CD14-positive monocyte (primary cell): ENCODE measurements at regions not wholly inside any gene's neighbourhood (a gene's known extent, or its start where the extent isn't known, plus 50 kb on each side); places are given as distances from the start of the nearest gene placed in this dataset.

Source experiments
- DNase-seq, 3 donors: peaks; one replicate each; pipeline ENCODE4 v3.0.0-alpha.2; 2011 to 2022
- H2AFZ ChIP-seq: 2 replicates; pipeline ENCODE4 v1.6.0; 2012; ENCODE audit warnings: mild to moderate bottlenecking, low read depth, low read length, inconsistent platforms; ENCODE audit not compliant: insufficient read depth, poor library complexity, severe bottlenecking
- H3K27ac ChIP-seq, 2 donors: 1 replicate in 1 of 2; 2 replicates in 1 of 2; pipeline ENCODE4 v1.5.1; 2012 to 2013; ENCODE audit warnings: low read length in 2 of 2, control low read depth in 1 of 2, inconsistent platforms in 1 of 2, low read depth in 1 of 2, mild to moderate bottlenecking in 1 of 2
- H3K27me3 ChIP-seq, 2 donors: one replicate each; pipeline versions ENCODE4 v1.6.0 to v1.6.1; 2011 to 2013; ENCODE audit warnings: low read length in 2 of 2; ENCODE audit not compliant: control insufficient read depth in 2 of 2, insufficient read depth in 2 of 2
- H3K36me3 ChIP-seq, 2 donors: replicated peaks in 1 of 2; 1 replicate in 1 of 2; 2 replicates in 1 of 2; pipeline versions ENCODE4 v1.5.1 to v1.6.1; 2012 to 2013; ENCODE audit warnings: low read length in 2 of 2, control low read depth in 1 of 2, inconsistent platforms in 1 of 2, mild to moderate bottlenecking in 1 of 2; ENCODE audit not compliant: insufficient read depth in 2 of 2, control insufficient read depth in 1 of 2
- H3K4me1 ChIP-seq, 2 donors: 1 replicate in 1 of 2; 2 replicates in 1 of 2; pipeline versions ENCODE4 v1.5.1 to v1.6.1; 2012 to 2013; ENCODE audit warnings: low read length in 2 of 2, control low read depth in 1 of 2, inconsistent platforms in 1 of 2, mild to moderate bottlenecking in 1 of 2, moderate library complexity in 1 of 2; ENCODE audit not compliant: insufficient read depth in 2 of 2, control insufficient read depth in 1 of 2
- H3K4me2 ChIP-seq: replicated peaks from 2 replicates; pipeline ENCODE3; 2012; ENCODE audit warnings: low read length, moderate library complexity, mild to moderate bottlenecking; ENCODE audit not compliant: poor library complexity, severe bottlenecking; ENCODE audit errors: extremely low read depth
- H3K4me3 ChIP-seq, 3 experiments: fragments of 200-600 bp in 1 of 3; sonication (generic) in 1 of 3; replicated peaks in 1 of 3; 1 replicate in 2 of 3; 2 replicates in 1 of 3; pipeline ENCODE4 v1.5.1; 2011 to 2013; ENCODE audit warnings: low read length in 3 of 3, mild to moderate bottlenecking in 3 of 3, control low read depth in 2 of 3, low read depth in 2 of 3, inconsistent platforms in 1 of 3, moderate library complexity in 1 of 3
- H3K79me2 ChIP-seq: 2 replicates; pipeline ENCODE4 v1.6.0; 2012; ENCODE audit warnings: mild to moderate bottlenecking, control low read depth, inconsistent platforms, low read length, moderate library complexity; ENCODE audit not compliant: insufficient read depth
- H3K9ac ChIP-seq: 2 replicates; pipeline ENCODE4 v1.6.0; 2017; ENCODE audit warnings: low read length, mild to moderate bottlenecking; ENCODE audit not compliant: insufficient read depth, poor library complexity, severe bottlenecking
- H3K9me3 ChIP-seq, 2 donors: replicated peaks in 1 of 2; 1 replicate in 1 of 2; 2 replicates in 1 of 2; pipeline versions ENCODE4 v1.5.1 to v1.6.1; 2012 to 2013; ENCODE audit warnings: low read length in 2 of 2, control low read depth in 1 of 2; ENCODE audit not compliant: control insufficient read depth in 1 of 2, insufficient read depth in 1 of 2
- H4K20me1 ChIP-seq: 2 replicates; pipeline ENCODE4 v1.6.0; 2012; ENCODE audit warnings: mild to moderate bottlenecking, low read length, control low read depth, moderate library complexity; ENCODE audit not compliant: insufficient read depth
- H3K27ac Mint-ChIP-seq, 7 donors: one replicate each; pipeline ENCODE4 v1.8.0; 2020; ENCODE audit warnings: mild to moderate bottlenecking in 7 of 7, mixed read lengths in 7 of 7, moderate library complexity in 6 of 7, inconsistent platforms in 2 of 7
- H3K27me3 Mint-ChIP-seq, 3 donors: one replicate each; pipeline ENCODE4 v1.8.0; 2021 to 2022; ENCODE audit warnings: low read depth in 3 of 3, mild to moderate bottlenecking in 3 of 3, mixed read lengths in 3 of 3, moderate library complexity in 3 of 3, inconsistent platforms in 1 of 3
- H3K36me3 Mint-ChIP-seq, 2 donors: one replicate each; pipeline ENCODE4 v1.8.0; 2020; ENCODE audit warnings: mixed read lengths in 2 of 2, inconsistent platforms in 1 of 2, mild to moderate bottlenecking in 1 of 2
- H3K4me1 Mint-ChIP-seq: one replicate; pipeline ENCODE4 v1.8.0; 2020; ENCODE audit warnings: mild to moderate bottlenecking, mixed read lengths
- H3K4me3 Mint-ChIP-seq, 2 donors: one replicate each; pipeline ENCODE4 v1.8.0; 2020; ENCODE audit warnings: mild to moderate bottlenecking in 2 of 2, mixed read lengths in 2 of 2, moderate library complexity in 1 of 2
- H3K9me3 Mint-ChIP-seq, 7 donors: one replicate each; pipeline ENCODE4 v1.8.0; 2020 to 2022; ENCODE audit warnings: mixed read lengths in 7 of 7, mild to moderate bottlenecking in 6 of 7, moderate library complexity in 6 of 7, inconsistent platforms in 2 of 7
- WGBS: methylation state at CpG from one replicate; pipeline ENCODE4 v1.1.5; 2013; ENCODE audit warnings: missing lambda C conversion rate; ENCODE audit not compliant: insufficient coverage; 5-methylcytosine and 5-hydroxymethylcytosine counted together
- intact Hi-C, 2 donors: fragments of 100-400 bp; cut with micrococcal nuclease; formaldehyde crosslinking; loops; one replicate each; pipeline versions ENCODE4 v1.15.0 to v1.15.1; 2023
- TF ChIP-seq, protein P1 (sequence below): fragments of 200-600 bp; IDR thresholded peaks from one replicate; pipeline ENCODE4 v1.8.0; 2022; ENCODE audit warnings: antibody characterized with exemption, mild to moderate bottlenecking

DNA sequence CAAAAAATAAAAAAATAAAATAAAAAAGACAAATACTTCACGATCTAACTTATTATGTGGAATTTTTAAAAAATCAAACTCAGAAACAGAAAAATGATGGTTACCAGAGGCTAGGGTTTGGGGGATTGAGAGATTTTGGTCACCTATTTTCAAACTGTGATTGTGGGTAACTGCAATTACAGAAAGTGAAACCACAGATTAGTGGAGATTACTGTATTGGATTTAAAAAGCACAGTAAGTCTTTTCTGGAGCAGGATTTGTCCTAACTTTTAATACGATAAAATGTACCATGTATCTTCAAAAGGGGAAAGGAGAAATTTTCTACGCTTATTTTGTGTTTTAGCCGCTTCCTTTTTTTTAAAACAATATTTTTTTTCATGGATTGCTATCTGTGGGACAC is 1204.9 kb upstream of the LRRTM3 start:
- Histone ChIP-seq H3K4me2 (no peak overlapping the region), H2AFZ (no peak overlapping the region), H3K4me3 (no peak overlapping the region), H3K27ac (no peak overlapping the region), H3K79me2 (no peaks in the 10 kb centered on the region), H3K4me1 (no peaks in the 10 kb centered on the region), H4K20me1 (no peaks in the 10 kb centered on the region), H3K36me3 (no peaks in the 10 kb centered on the region), H3K9me3 (no peaks in the 10 kb centered on the region), H3K9ac (no peak overlapping the region), H3K27me3 (no peaks in the 10 kb centered on the region)
- Mint-ChIP-seq H3K4me1 (no peaks in the 10 kb centered on the region), H3K27ac (no peak overlapping the region), H3K9me3 (peaks cover 0 to 4% (median 0%) of the 10 kb centered on the region in 7 donors), H3K4me3 (no peak overlapping the region), H3K27me3 (no peaks in the 10 kb centered on the region), H3K36me3 (no peaks in the 10 kb centered on the region)
- no peak for DNase-seq
- TF ChIP-seq, protein P1, sequence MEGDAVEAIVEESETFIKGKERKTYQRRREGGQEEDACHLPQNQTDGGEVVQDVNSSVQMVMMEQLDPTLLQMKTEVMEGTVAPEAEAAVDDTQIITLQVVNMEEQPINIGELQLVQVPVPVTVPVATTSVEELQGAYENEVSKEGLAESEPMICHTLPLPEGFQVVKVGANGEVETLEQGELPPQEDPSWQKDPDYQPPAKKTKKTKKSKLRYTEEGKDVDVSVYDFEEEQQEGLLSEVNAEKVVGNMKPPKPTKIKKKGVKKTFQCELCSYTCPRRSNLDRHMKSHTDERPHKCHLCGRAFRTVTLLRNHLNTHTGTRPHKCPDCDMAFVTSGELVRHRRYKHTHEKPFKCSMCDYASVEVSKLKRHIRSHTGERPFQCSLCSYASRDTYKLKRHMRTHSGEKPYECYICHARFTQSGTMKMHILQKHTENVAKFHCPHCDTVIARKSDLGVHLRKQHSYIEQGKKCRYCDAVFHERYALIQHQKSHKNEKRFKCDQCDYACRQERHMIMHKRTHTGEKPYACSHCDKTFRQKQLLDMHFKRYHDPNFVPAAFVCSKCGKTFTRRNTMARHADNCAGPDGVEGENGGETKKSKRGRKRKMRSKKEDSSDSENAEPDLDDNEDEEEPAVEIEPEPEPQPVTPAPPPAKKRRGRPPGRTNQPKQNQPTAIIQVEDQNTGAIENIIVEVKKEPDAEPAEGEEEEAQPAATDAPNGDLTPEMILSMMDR: no peak
- WGBS: no CpG with 5 or more reads among the region's 4 CpGs
- intact Hi-C loops: no loop called here

DNA sequence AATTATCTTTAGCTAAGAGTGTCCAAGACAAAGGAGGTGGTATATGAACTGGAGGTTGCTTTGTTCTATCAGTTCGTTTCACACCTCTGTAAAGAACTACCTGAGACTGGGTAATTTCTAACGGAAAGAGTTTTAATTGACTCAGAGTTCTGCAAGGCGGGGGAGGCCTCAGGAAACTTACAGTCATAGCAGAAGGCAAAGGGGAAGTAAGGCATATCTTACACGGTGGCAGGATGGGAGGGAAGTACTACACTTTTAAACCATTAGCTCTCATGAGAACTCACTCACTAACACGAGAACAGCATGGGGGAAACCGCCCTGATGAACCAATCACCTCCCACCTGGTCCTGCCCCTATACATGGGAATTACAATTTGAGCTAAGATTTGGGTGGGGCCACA is 1202.3 kb upstream of the LRRTM3 start:
- H3K27ac Mint-ChIP-seq: no peak overlapping the region

More for the DNA sequence above, 1202.3 kb upstream of the LRRTM3 start:
- WGBS: no CpG with 5 or more reads among the region's 6 CpGs
- H3K4me2 ChIP-seq: no peak overlapping the region
- Mint-ChIP-seq H3K36me3 (no peaks in the 10 kb centered on the region), H3K4me3 (no peak overlapping the region), H3K27me3 (no peaks in the 10 kb centered on the region), H3K9me3 (peaks cover 0 to 7% (median 0%) of the 10 kb centered on the region in 7 donors), H3K4me1 (no peaks in the 10 kb centered on the region)
- no peaks in the 10 kb centered on the region for H4K20me1 ChIP-seq
- no peaks in the 10 kb centered on the region for H3K4me1 ChIP-seq
- no peak overlapping the region for H3K27ac ChIP-seq
- H3K9me3 ChIP-seq: no peaks in the 10 kb centered on the region
- H3K36me3 ChIP-seq: no peaks in the 10 kb centered on the region
- DNase-seq: no peak
- H2AFZ ChIP-seq: no peak overlapping the region
- H3K9ac ChIP-seq: no peak overlapping the region
- no peaks in the 10 kb centered on the region for H3K79me2 ChIP-seq
- TF ChIP-seq, protein P1: no peak
- intact Hi-C loops: no loop called here
- no peak overlapping the region for H3K4me3 ChIP-seq
- no peaks in the 10 kb centered on the region for H3K27me3 ChIP-seq
